ENCODE measurements at regions not wholly inside any gene's neighbourhood (a gene's known extent, or its start where the extent isn't known, plus 50 kb on each side); places are given as distances from the start of the nearest gene placed in this dataset.

- Histone ChIP-seq H2BK5ac (ENCODE audit: low read depth, low read length, poor library complexity, severe bottlenecking) (peak overlapping the region; percentile 57), H3K4ac (ENCODE audit: low read depth, low read length) (peak overlapping the region; percentile 13; the same call in 1 of the 2 replicates), H2AFZ (replicated peaks; ENCODE audit: low read length, poor library complexity) (no peak overlapping the region), H3K4me2 (ENCODE audit: low read depth, low read length) (no peak overlapping the region), H3K14ac (replicated peaks; ENCODE audit: low read depth, low read length) (no peak overlapping the region; the same call in 1 of the 2 replicates), H3K27me3 (ENCODE audit: control insufficient read depth, insufficient read depth, low read length) (no peaks in the 10 kb centered on the region), H2BK120ac (ENCODE audit: low read depth, low read length) (peak overlapping the region; percentile 49; the same call in 1 of the 2 replicates), H3K18ac (ENCODE audit: low read depth, low read length) (no peak overlapping the region), H2AK9ac (replicated peaks; ENCODE audit: low read depth, low read length, poor library complexity) (no peak overlapping the region), H4K5ac (ENCODE audit: low read depth, low read length) (no peak overlapping the region), H3K23ac (ENCODE audit: low read depth, low read length) (no peak overlapping the region), H3K36me3 (ENCODE audit: control insufficient read depth, insufficient read depth, low read length) (no peaks in the 10 kb centered on the region), H4K20me1 (ENCODE audit: insufficient read depth, low read length) (no peaks in the 10 kb centered on the region), H4K8ac (ENCODE audit: low read depth in 2 of 2, low read length in 2 of 2) (no peak overlapping the region), H3K9me1 (ENCODE audit: insufficient read depth, low read length) (peaks cover 20% of the 10 kb centered on the region), H2BK20ac (ENCODE audit: low read depth, low read length) (no peak overlapping the region), H3K27ac (ENCODE audit: insufficient read depth, low read length) (no peak overlapping the region), H3K79me1 (ENCODE audit: low read depth in 1 of 2, low read length in 2 of 2) (no peaks in the 10 kb centered on the region), H2BK15ac (ENCODE audit: low read depth, low read length) (no peak overlapping the region), H3K4me1 (ENCODE audit: control insufficient read depth, insufficient read depth, low read length) (peaks cover 32% of the 10 kb centered on the region), H3K9me3 (ENCODE audit: control insufficient read depth, insufficient read depth, low read length) (peaks cover 4% of the 10 kb centered on the region; the same call in 1 of the 2 replicates), H3K4me3 (ENCODE audit: insufficient read depth, low read depth, low read length) (no peak overlapping the region), H3K9ac (ENCODE audit: low read depth, low read length) (no peak overlapping the region), H4K91ac (ENCODE audit: insufficient read depth, low read depth, low read length) (no peak overlapping the region), H2AK5ac (ENCODE audit: low read depth, low read length) (no peak overlapping the region), H3K56ac (ENCODE audit: extremely low read depth, insufficient read depth, low read length) (no peak overlapping the region)
- POLR2A ChIA-PET (ENCODE audit: unreplicated experiment): no interaction called here
- DNase-seq: no peak
- no TSS peak for BruUV-seq (replicated peaks)
- TF ChIP-seq CTCF (conservative IDR thresholded peaks at IDR 0.05; ENCODE audit: low read depth, low read length): no peak
- no peak for TF ChIP-seq SMC3 (IDR thresholded peaks at IDR 0.05; ENCODE audit: low read depth, low read length)
- TF ChIP-seq MXI1 (IDR thresholded peaks at IDR 0.05; ENCODE audit: borderline replicate concordance, low read depth, low read length): no peak
- no peak for TF ChIP-seq NFE2L2 (IDR thresholded peaks at IDR 0.05; ENCODE audit: low read depth, low read length)
- TF ChIP-seq BHLHE40 (IDR thresholded peaks at IDR 0.05; ENCODE audit: low read depth, low read length): no peak
- WGBS, 2 experiments (ENCODE audit: extremely low coverage in 2 of 2, insufficient read length in 1 of 2): 80% methylated on average over 1 of the region's 4 CpGs; no CpG with 5 or more reads in 1 of the 2 experiments
- CTCF ChIA-PET: no interaction called here
- no peak for ATAC-seq (ENCODE audit: low read depth)
- in situ Hi-C loops (cut with MboI; ENCODE audit: low sequenced_read_pairs): no loop called here
- dilution Hi-C loops (cut with HindIII; ENCODE audit: low sequenced_read_pairs, unreplicated experiment): no loop called here
- intact Hi-C loops (cut with micrococcal nuclease): no loop called here
These were observed 225.7 kb downstream of the ARHGAP12 start for GRCh38 chr10:31702954-31703353.
